Ascending aorta (tissue), 2 donors: ENCODE measurements at regions not wholly inside any gene's neighbourhood (a gene's known extent, or its start where the extent isn't known, plus 50 kb on each side); places are given as distances from the start of the nearest gene placed in this dataset.

Source experiments
- DNase-seq, 2 donors: peaks; one replicate each; pipeline ENCODE4 v3.0.0-alpha.2; 2019; ENCODE audit warnings: low spot score in 2 of 2
- H3K27ac ChIP-seq, 2 donors: fragments of 200-600 bp; sonication (generic); one replicate each; pipeline ENCODE4 v1.5.1; 2016 to 2017; ENCODE audit warnings: mild to moderate bottlenecking in 1 of 2
- H3K27me3 ChIP-seq: fragments of 200-600 bp; sonication (generic); one replicate; pipeline ENCODE4 v1.5.1; 2017
- H3K36me3 ChIP-seq, 2 donors: fragments of 200-600 bp; sonication (generic); one replicate each; pipeline ENCODE4 v1.5.1; 2016
- H3K4me1 ChIP-seq, 2 donors: fragments of 200-600 bp; sonication (generic); one replicate each; pipeline ENCODE4 v1.5.1; 2016 to 2017; ENCODE audit warnings: mild to moderate bottlenecking in 1 of 2
- H3K4me3 ChIP-seq, 2 donors: fragments of 200-600 bp; sonication (generic); one replicate each; pipeline ENCODE4 v1.5.1; 2016 to 2017; ENCODE audit warnings: mild to moderate bottlenecking in 1 of 2
- H3K9me3 ChIP-seq, 2 donors: fragments of 200-600 bp; sonication (generic); one replicate each; pipeline ENCODE4 v1.5.1; 2016
- CTCF ChIP-seq, 3 experiments: fragments of 200-600 bp in 2 of 3; fragments of 450-650 bp in 1 of 3; sonication (generic) in 2 of 3; IDR thresholded peaks; one replicate each; pipeline ENCODE4 v1.5.1; 2016 to 2019; ENCODE audit warnings: antibody characterized with exemption in 3 of 3, mild to moderate bottlenecking in 1 of 3, moderate library complexity in 1 of 3
- intact Hi-C: fragments of 100-400 bp; cut with DNase I; formaldehyde crosslinking; loops from one replicate; pipeline ENCODE4 v1.15.1; 2023

- no peak overlapping the region for H3K4me3 ChIP-seq
- H3K27ac ChIP-seq, result no peak overlapping the region
- intact Hi-C loops, result no loop called here
- no peaks in the 10 kb centered on the region for H3K4me1 ChIP-seq
- TF ChIP-seq CTCF (IDR thresholded peaks at IDR 0.05), result no peak
- DNase-seq, result no peak
- H3K9me3 ChIP-seq, result no peaks in the 10 kb centered on the region
- no peaks in the 10 kb centered on the region for H3K36me3 ChIP-seq
- H3K27me3 ChIP-seq, result no peaks in the 10 kb centered on the region
Observed at GRCh38 chr2:33719067-33719466, 120.0 kb upstream of the FAM98A start.

DNA sequence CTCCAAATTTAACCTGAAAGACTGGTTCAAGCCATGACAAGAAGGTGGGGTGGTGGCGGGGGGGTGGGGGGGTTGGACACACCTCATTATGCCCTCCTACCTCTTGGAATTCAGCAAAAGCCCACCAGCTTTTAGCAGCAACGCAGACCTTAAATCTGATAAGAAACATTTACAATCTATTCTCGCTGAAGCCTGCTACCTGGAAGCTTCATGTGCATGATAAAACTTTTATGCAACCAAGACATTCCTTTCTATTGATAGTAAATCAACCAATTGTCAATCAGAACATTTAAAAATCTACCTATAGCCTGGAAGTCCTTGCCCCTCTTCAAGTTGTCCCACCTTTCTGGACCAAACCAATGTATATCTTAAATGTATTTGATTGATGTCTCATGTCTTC, 113.6 kb upstream of the FAM98A start:
- Histone ChIP-seq H3K36me3 (no peaks in the 10 kb centered on the region), H3K4me1 (no peaks in the 10 kb centered on the region), H3K4me3 (no peak overlapping the region), H3K27ac (no peak overlapping the region), H3K27me3 (no peaks in the 10 kb centered on the region), H3K9me3 (no peaks in the 10 kb centered on the region)
- intact Hi-C loops, result no loop called here
- TF ChIP-seq CTCF (IDR thresholded peaks at IDR 0.05), result no peak
- DNase-seq, result no peak

GRCh38 chr2:33709951-33710350, 110.9 kb upstream of the FAM98A start:
- H3K4me1 ChIP-seq, result no peaks in the 10 kb centered on the region
- intact Hi-C loops, result no loop called here
- DNase-seq, result no peak
- TF ChIP-seq CTCF (IDR thresholded peaks at IDR 0.05), result no peak
- H3K27ac ChIP-seq, result no peak overlapping the region
- no peaks in the 10 kb centered on the region for H3K36me3 ChIP-seq
- H3K27me3 ChIP-seq, result no peaks in the 10 kb centered on the region
- no peaks in the 10 kb centered on the region for H3K9me3 ChIP-seq
- no peak overlapping the region for H3K4me3 ChIP-seq

DNA sequence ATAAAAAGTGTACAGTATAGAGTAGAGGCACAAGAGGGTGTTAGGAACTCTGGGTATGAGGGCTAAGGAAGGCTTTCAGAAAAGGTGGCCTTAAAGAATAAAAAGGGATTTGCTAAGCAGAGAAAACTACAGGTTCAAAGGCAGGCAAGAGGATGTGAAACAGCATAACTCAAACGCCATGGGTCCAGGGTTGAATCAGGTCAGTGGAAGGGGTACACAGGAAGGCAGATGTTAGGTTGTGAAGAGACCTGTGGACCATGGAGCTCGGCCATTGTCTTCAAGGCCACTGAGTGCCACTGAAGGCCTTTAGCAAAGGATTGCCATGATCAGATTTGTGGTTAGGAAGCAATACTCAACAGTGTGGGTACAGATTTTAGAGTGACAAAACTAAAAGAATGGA, 108.2 kb upstream of the FAM98A start:
- Histone ChIP-seq H3K27me3 (no peaks in the 10 kb centered on the region), H3K4me1 (no peaks in the 10 kb centered on the region), H3K4me3 (no peak overlapping the region), H3K27ac (no peak overlapping the region), H3K9me3 (no peaks in the 10 kb centered on the region), H3K36me3 (no peaks in the 10 kb centered on the region)
- intact Hi-C loops, result no loop called here
- no peak for TF ChIP-seq CTCF (IDR thresholded peaks at IDR 0.05)
- no peak for DNase-seq

DNA sequence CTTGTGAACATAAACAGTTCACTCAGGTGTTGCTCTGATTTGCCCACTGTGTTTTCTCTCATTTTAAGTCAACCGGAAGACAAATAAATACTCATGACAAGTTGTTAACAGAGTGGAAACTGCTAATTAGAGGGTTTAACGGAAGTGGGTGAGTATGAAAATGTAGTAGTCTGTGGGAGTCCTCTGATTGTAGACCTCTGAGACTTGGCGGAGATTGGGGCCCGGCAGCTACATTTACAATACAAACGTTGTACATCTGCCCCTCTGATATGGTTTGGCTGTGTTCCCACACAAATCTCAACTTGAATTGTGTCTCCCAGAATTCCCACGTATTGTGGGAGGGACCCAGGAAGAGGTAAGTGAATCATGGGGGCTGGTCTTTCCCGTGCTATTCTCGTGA, 107.3 kb upstream of the FAM98A start:
- DNase-seq, result no peak

More for the DNA sequence above, 107.3 kb upstream of the FAM98A start:
- H3K27ac ChIP-seq, result no peak overlapping the region
- intact Hi-C loops, result no loop called here
- H3K27me3 ChIP-seq, result no peaks in the 10 kb centered on the region
- no peak overlapping the region for H3K4me3 ChIP-seq
- H3K36me3 ChIP-seq, result no peaks in the 10 kb centered on the region
- no peaks in the 10 kb centered on the region for H3K4me1 ChIP-seq
- TF ChIP-seq CTCF (IDR thresholded peaks at IDR 0.05), result no peak
- no peaks in the 10 kb centered on the region for H3K9me3 ChIP-seq
